ENCODE measurements at regions not wholly inside any gene's neighbourhood (a gene's known extent, or its start where the extent isn't known, plus 50 kb on each side); places are given as distances from the start of the nearest gene placed in this dataset.

- TF ChIP-seq POLR2AphosphoS5 (IDR thresholded peaks at IDR 0.05; ENCODE audit: low read depth, low read length): no peak
- TF ChIP-seq SPI1 (IDR thresholded peaks at IDR 0.05; ENCODE audit: low read depth, low read length): no peak
- TF ChIP-seq POLR2A (IDR thresholded peaks at IDR 0.05; ENCODE audit: low read depth, low read length): no peak
- TF ChIP-seq TAF1 (IDR thresholded peaks at IDR 0.05; ENCODE audit: low read depth, low read length): no peak
Measured at GRCh38 chr7:52711951-52712350, 323.5 kb upstream of the POM121L12 start.
